GM19328 (cell line): ENCODE measurements at regions not wholly inside any gene's neighbourhood (a gene's known extent, or its start where the extent isn't known, plus 50 kb on each side); places are given as distances from the start of the nearest gene placed in this dataset.

ENCODE experiments used
- ATAC-seq: cut with Tn5 transposase; IDR thresholded peaks from one replicate; pipeline ENCODE4 v1.9.1; 2021; ENCODE audit warnings: mild to moderate bottlenecking, moderate library complexity; ENCODE audit not compliant: unreplicated experiment

GRCh38 chr18:1895456-1896185, 675.7 kb downstream of the METTL4 start:
- ATAC-seq: no peak

GRCh38 chr18:1906421-1906820, 664.9 kb downstream of the METTL4 start:
- ATAC-seq: no peak

- no peak for ATAC-seq
Observed at GRCh38 chr18:1907470-1908206, 663.7 kb downstream of the METTL4 start.

- no peak for ATAC-seq
Observed at GRCh38 chr18:1914489-1914888, 656.8 kb downstream of the METTL4 start.

GRCh38 chr18:1916869-1917523, 654.3 kb downstream of the METTL4 start:
- no peak for ATAC-seq

- ATAC-seq: no peak
Observed at GRCh38 chr18:1917569-1917968, 653.7 kb downstream of the METTL4 start.

GRCh38 chr18:1922066-1922465, 649.2 kb downstream of the METTL4 start:
- no peak for ATAC-seq

- no peak for ATAC-seq
Observed at GRCh38 chr18:1928711-1929110, 642.6 kb downstream of the METTL4 start.

- ATAC-seq: no peak
Observed at GRCh38 chr18:1929720-1930119, 641.6 kb downstream of the METTL4 start.

GRCh38 chr18:1930291-1931270, 640.7 kb downstream of the METTL4 start:
- no peak for ATAC-seq

- ATAC-seq: no peak
Observed at GRCh38 chr18:1952486-1952885, 618.8 kb downstream of the METTL4 start.

GRCh38 chr18:1954583-1955312, 616.6 kb downstream of the METTL4 start:
- no peak for ATAC-seq

GRCh38 chr18:1958798-1959197, 612.5 kb downstream of the METTL4 start:
- ATAC-seq: no peak

GRCh38 chr18:1965016-1965415, 606.3 kb downstream of the METTL4 start:
- ATAC-seq: no peak

- no peak for ATAC-seq
Observed at GRCh38 chr18:1965541-1965940, 605.8 kb downstream of the METTL4 start.

- no peak for ATAC-seq
Observed at GRCh38 chr18:1968801-1969498, 602.4 kb downstream of the METTL4 start.

- ATAC-seq: no peak
Observed at GRCh38 chr18:1976484-1976883, 594.8 kb downstream of the METTL4 start.

- ATAC-seq: no peak
Observed at GRCh38 chr18:1982056-1982455, 589.2 kb downstream of the METTL4 start.

GRCh38 chr18:1983746-1984515, 587.4 kb downstream of the METTL4 start:
- ATAC-seq: no peak
